ENCODE measurements at regions not wholly inside any gene's neighbourhood (a gene's known extent, or its start where the extent isn't known, plus 50 kb on each side); places are given as distances from the start of the nearest gene placed in this dataset.
"Not testable (repeated sequence)": the region's sequence is repeated elsewhere in the genome, so short reads cannot be mapped to it uniquely, and the experiment has no call there.

DNA sequence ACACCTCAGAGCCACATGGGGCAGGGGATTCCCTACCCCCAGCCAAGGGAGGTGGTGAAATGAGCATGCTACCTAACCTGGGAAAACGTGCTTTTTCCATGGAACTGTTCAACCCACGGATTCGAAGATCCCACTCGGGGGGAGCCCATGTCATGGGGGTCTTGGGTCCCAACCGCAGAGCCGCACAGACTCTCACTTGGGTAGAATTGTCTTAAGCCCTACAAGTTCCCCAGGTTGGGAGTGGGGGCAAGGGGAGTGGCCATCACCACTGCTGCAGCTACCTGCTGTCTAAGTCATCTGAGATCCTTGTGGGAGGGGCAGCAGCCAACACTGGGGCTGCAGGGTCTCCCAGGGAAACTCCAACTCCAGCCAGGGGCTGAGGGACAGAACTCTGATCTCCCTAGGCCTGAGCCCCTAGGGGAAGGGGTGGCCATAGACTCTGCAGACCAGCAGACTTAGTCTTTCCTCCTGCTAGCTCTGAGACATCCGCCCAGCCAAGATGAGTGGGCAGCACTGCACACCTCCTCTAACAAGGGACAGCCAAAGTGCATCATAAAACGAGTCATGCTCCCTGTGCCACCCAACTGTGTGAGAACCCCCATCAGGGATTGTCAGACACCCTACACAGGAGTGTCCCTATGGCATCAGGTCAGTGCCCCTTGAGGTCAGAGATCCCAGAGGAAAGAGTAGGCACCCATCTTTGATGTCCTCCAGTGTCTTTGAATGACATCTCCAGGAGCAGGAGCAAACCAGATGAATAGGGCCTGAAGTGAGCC, 610.4 kb upstream of the SLITRK6 start:
- peak in 3 of 10 donors; percentile 28 to 64 (median 35) for DNase-seq
- intact Hi-C loops (cut with DNase I): no loop called here

DNA sequence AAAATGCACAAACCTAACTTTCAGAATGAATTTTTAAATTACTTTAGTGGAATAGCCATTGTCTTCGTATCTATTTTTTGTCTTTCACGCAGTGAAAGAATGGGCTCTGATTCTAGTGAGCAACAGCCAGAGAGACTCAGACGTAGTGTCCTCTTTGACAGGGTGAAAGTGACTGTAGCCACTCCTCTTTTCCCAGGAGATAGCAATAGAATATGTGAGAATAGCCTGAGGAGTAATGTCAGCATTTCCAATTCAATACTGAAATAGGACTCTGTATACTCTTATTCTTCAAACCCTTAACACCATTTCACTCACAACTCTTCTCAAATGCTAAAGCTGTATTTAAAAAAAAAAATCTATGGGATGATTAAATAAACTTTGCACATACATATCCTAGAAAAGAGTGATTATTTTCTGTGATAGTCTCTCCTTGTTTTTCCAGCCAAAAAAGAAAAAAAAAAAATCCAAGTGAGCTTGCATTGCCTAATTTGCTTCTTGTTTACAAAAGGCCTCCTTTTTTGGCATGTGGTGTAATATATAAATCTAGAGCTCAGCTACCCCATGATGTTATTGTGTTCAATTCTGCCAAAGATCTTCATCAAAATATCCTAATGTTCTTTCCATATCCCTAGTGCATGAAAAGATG, 626.1 kb upstream of the SLITRK6 start:
- DNase-seq: no peak
- intact Hi-C loops (cut with DNase I): no loop called here

DNA sequence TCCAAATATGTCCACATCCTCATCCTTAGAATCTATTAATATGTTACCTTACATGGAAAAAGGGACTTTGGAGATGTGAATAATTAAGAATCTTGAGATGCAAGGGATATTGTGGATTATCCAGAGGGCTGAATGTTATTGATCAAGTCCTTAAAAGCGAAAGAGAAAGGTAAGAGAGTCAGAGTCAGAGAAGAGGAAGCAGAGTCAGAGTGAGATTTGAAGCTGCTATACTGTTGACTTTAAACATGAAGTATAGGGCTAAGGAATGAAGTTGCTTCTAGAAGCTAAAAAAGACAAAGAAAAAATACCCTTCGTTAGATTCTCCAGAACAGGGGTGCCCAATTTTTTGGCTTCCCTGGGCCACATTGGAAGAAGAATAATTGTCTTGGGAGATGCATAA, 627.2 kb upstream of the SLITRK6 start:
- DNase-seq: no peak
- intact Hi-C loops (cut with DNase I): no loop called here

DNA sequence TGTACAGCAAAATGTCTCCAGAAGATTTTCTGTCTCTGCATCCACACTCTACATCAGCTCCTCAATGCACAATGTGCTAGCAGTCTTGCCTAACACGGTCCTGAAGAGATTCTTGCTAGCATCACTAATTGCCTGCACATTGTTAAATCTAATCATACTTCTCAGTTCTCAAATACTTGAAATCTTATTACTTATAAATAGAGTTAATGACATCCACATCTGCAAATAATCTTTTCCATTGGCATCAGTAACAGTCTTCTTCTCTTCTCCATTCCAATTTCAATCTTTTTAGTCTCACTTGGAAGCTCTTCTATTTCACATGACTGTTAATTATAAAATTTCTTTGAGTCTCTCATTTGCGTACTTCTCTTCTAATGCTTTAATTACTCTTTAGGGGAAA, 630.5 kb upstream of the SLITRK6 start:
- intact Hi-C loops (cut with DNase I): no loop called here
- no peak for DNase-seq

DNA sequence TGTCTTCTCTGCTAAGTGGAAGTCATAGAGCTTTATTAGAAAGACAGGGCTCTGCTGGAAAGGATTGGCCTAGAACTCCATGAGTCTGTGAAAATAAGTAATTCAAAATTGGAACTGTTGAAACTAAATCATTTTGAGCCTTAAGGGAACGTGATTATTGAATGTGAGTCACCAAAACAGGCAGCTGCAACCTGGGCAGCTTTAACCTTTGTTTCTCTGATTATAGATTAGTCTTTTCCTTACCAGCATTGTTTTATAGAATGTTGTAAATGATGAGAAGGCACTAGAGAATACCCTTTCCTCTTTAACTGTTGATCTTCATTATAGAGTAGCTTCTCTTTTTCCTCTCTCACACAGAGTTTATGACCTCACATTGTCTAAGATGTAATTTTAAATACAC, 638.8 kb upstream of the SLITRK6 start:
- DNase-seq: no peak

DNA sequence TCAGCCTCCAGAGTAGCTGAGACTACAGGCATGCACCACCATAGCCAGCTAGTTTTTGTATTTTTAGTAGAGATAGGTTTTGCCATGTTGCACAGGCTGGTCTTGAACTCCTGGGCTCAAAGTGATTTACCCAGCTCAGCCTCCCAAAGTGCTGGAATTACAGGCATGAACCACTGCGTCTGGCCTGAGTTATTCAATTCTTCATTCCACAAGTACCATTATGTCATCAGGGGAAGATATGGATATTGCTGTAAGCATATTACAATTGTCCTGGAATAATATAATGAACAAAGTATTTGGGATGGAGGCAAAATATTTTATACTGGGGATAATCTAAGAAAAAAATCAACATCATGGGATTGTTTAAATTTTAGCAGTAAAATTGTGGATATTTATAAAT, 646.0 kb upstream of the SLITRK6 start:
- DNase-seq: no peak
- intact Hi-C loops (cut with DNase I): no loop called here

More for the DNA sequence above, 638.8 kb upstream of the SLITRK6 start:
- intact Hi-C loops (cut with DNase I): no loop called here

DNA sequence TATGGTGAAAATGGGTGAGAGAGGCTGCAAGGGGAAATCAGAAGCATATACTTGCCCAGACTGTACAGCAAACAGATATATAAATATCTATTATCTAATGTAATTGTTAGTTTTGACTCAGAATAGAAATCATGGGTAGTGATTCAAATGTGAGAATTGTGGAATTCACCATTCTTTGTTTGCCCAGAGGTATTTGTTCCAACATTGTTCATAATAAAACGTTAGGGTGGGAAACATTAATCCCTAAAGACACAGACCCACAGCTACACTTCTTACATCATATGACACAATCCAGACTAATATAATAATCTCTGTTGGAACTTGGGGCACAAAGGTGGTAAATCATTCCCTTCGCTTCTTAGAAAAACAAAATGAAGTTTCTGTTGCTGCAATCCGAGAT, 646.5 kb upstream of the SLITRK6 start:
- DNase-seq: no peak
- intact Hi-C loops (cut with DNase I): no loop called here

DNA sequence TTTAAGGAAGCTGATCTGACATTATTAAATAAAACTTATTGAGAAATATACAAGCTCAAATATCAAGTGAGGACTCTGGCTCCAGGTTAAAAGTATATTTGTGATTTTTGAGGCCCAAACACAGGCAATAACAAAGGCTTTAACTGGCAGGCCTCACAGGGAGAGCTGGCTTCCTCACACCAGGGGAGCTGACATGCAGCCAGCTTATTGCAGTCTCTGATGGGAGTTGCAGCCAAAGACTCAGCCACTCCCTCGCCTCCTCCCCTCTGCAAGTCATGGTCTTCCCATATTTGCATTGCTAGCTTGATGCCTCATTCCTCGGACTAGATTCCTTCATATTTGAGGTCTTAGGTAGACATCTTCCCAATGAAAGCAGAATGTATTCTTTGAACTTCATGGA, 647.1 kb upstream of the SLITRK6 start:
- intact Hi-C loops (cut with DNase I): no loop called here
- DNase-seq: peak in 2 of 10 donors; percentile 9 to 66

DNA sequence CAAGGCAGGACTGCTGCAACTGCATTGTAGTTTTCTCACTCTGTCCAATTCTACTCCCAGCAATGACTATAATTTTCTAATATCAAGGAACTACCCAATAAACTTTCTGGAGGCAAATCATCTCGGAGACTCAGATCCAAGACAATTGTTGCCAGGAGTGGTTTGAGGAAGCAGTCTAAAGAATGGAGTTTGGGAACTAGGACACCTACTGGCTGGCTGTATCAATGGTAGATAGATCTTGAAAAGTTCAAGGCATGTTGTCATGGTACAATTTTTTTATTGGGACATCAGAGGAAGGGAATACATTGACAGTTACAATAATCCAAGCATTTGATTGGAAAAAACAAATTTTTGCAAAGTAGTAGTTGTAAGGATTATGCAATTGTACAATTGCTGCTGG, 648.3 kb upstream of the SLITRK6 start:
- intact Hi-C loops (cut with DNase I): no loop called here

DNA sequence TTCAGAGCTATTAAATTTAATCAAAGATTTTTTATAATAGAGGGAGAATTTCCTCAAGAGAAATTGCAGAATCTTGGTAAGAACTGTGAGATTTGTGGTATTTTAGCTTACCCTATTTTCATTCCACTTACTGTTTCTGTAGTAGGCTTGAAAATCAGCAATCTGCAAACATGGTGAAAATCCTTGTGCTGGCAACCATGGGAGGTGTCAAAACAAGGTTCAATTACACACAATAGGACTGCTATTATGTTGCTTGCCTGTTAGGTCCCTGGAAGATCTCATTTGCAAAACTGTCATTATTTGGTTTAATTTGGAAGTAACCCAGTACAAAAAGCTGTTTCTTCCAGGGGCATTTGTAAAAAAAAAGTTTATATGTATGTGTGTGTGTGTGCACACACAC, 662.8 kb upstream of the SLITRK6 start:
- intact Hi-C loops (cut with DNase I): no loop called here
- DNase-seq: no peak

More for the DNA sequence above, 648.3 kb upstream of the SLITRK6 start:
- DNase-seq: no peak

DNA sequence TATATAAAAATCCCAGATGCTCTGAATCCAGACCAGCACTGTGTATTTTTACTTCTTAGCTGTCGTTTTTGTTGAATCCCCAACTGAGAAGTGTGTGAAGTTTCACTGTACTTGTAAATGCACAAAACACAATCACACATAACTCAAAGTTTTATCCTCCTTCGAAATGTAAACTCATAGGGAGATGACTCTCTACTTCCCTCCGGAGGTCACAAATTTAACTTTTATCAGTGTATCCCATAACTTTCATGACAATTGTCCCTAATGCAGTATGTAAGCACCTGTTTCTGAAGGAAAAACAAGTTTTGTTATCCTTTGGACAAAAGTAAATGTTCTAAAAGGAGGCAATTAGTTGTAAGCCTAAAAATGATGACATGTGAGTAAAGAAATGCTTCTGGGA, 665.0 kb upstream of the SLITRK6 start:
- intact Hi-C loops (cut with DNase I): no loop called here
- DNase-seq: no peak

DNA sequence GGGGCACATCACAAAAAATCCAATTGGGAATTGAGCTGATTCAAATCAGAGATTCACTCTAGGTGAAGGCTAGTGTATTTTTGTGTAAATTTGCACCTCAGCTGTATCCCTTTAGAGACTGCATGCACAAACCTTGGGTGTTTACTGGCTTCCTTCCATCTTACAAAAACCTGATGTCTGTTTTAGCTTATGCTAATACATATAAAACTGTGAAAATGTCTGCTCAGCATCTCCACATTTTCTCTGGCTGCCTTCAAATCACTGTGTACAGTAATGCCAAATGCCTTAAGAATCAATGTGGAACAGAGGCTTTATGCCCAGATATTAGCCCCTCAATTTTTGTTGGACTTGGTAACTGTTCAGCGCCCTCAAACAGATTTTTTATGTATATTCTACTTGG, 675.8 kb upstream of the SLITRK6 start:
- intact Hi-C loops (cut with DNase I): no loop called here
- DNase-seq: no peak

DNA sequence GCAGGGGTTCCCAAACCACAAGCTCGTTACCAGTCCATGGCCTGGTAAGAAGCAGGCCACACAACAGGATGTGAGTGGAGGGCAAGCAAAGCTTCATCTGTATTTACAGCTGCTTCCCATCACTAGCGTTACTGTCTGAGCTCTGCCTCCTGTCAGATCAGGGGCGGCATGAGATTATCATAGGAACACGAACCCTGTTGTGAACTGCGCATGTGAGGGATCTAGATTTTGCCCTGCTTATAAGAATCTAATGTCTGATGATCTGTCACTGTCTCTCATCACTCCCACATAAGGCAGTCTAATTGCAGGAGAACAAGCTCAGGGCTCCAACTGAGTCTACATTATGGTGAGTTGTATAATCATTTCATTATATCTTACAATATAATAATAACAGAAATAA, 677.4 kb upstream of the SLITRK6 start:
- DNase-seq: peak in 1 of 10 donors; percentile 11
- intact Hi-C loops (cut with DNase I): no loop called here

DNA sequence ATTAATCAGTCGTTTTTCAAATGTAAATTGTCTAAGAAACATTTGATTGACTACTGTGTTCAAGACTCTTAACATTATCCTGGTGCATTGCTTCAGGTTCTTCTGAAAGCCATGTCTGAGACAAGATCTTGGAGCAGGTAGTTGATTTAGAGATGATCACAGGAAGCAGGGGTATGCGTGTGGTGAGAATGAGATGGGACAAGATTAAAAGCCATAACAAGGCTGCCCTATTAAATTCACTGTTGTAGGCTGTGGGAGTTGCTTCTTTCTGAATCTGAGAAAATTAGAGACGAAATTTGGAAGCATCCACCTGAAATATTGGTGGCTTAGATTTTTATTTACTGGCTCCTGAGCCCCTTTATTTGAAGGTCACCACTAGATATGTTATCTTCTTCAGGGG, 687.4 kb upstream of the SLITRK6 start:
- intact Hi-C loops (cut with DNase I): no loop called here
- DNase-seq: no peak

DNA sequence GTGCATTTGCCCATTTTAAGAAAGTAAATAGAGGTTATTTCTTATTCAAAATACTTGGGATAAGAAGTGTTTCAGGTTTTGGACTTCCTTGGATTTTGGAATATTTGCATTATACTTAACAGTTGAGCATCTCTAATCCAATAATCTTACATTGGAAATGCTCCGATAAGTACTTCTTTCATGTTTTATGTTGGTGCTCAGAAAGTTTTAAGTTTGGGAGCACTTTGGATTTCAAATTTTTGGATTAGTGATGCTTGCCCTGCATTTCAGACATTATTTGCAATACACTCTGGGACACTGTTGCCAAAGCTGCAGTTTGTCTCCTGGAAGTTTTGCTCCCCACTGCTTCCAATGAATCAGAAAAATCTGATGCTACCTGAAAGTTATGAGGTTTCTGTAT, 691.9 kb upstream of the SLITRK6 start:
- no peak for DNase-seq
- intact Hi-C loops (cut with DNase I): no loop called here

DNA sequence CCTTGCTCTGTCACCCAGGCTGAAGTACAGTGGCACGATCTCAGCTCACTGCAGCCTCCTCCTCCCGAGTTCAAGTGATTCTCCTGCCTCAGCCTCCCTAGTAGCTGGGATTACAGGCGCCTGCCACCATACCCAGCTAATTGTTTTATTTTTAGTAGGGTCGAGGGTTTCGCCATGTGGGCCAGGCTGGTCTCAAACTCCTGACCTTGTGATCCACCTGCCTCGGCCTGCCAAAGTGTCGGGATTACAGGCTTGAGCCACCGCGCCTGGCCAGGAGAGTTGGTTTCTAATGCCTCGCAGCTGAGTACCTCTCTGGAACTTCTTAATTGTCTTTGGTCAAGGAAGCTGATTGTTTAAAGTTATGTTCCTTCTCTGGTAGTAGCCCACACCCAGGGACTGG, 702.7 kb upstream of the SLITRK6 start:
- intact Hi-C loops (cut with DNase I): not testable (repeated sequence)
- peak in 1 of 10 donors; percentile 59 for DNase-seq

DNA sequence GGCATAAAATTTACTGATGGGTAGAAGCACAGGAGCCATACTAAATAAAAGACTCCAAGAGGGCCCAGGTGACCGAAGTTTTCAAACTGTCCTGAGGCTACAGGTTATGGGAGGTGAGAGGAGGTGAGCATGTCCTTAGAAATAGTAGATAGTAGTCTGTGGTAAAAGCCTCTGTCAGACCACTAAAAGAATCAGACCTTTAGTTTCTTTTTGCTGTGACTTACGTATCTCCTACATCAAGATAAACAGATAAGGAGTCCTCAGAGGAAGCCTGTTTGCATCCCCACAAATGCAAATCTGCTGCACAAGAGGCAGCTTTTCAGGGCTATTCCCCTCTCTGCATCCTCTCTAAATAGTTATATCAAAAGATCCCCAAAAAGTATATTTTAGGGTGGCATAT, 711.6 kb upstream of the SLITRK6 start:
- DNase-seq: no peak
- intact Hi-C loops (cut with DNase I): no loop called here

DNA sequence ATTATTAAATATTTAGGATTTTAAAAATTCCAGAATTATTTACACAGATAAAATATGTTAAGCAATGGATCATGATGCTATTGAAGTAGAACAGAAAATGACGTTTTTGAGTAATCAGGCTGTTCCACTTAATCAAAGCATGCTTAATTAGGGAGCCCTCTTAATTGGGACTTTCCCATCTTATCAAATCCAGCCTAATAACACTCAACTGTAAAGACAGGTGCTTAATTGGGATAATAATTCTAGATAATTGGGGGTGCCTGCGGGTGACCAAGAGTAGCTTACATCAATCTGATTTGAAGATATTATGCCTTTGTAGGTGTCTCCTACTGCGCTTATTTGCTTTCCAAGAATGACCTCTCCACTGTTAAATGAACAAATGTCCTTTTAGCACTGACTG, 742.2 kb upstream of the SLITRK6 start:
- DNase-seq: no peak
- intact Hi-C loops (cut with DNase I): no loop called here

DNA sequence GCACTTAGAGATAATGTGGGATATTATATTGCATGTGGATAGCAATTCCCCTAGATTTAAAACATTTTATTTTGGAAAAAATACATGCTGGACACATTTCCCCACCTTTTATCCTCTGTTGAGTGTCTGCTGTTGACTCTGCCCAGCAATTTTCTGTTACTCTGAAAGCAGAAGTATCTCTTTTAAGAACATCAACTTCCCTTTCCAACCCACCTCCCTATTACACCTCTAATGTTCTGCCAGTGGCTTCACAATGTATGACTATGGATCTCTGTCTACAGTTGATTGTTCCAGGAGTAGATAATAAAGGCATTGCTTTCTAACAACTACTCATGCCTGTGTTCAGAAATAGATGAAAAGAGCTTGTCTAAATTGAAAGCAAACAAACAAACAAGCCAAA, 754.8 kb upstream of the SLITRK6 start:
- intact Hi-C loops (cut with DNase I): no loop called here
- no peak for DNase-seq

DNA sequence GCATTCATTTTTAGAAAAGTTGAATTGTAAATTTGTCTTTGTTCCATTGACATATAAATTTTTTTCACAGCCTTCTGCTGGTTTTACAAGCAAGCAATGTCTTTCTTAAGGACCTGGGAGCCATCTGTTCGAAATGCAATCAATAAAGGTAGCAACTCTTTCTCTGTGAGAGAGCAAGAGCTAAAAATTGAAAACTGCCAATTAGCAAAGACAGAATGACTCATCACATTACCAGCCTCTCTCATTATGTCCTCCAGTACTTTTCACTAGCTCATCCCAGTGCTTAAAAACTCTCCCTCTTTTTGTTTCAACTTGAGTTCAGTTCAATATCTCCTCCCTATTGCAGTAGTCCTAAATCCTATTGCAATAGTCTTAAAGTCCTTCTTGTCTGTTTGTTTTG, 760.7 kb upstream of the SLITRK6 start:
- intact Hi-C loops (cut with DNase I): no loop called here
- no peak for DNase-seq

DNA sequence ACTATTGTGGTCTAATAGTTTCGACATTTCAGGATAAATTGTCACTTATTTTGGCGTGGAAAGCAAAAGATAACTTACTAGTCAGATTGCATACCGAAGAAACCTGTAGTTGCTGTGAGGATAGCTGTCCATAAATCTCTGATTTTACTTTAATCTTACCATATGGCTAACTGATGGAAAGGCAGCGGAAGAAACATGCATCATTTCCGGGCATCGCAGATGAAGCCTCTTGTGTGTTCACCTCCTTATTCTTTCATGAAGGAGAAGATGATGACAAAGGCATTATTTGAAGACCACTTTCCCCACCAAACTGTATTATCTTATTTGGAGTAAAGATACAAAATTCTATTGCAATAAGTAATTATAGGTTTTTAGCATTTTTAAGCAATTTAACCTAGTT, 763.6 kb upstream of the SLITRK6 start:
- DNase-seq: no peak
- intact Hi-C loops (cut with DNase I): no loop called here

DNA sequence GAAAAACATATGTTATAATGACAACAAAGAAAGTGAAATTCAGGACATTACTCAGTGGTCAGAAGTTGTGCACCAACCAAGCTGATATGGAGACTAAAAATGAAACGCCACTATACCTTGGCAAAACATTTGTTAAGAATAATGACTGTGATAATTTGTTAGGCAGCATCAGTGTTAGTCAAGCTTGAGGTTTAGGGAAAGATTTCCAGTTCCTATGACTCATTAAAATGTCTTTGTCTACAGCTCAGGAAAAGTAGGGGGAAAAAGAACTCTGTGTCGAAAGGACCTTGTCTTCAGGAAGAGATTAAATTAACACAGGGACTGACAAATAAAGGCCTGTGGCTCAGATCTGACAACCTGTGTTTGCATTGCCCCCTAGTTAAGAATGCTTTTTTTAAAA, 764.1 kb upstream of the SLITRK6 start:
- DNase-seq: no peak
- intact Hi-C loops (cut with DNase I): no loop called here
